HG02840 (cell line): ENCODE measurements at regions not wholly inside any gene's neighbourhood (a gene's known extent, or its start where the extent isn't known, plus 50 kb on each side); places are given as distances from the start of the nearest gene placed in this dataset.

Source experiments
- ATAC-seq: cut with Tn5 transposase; IDR thresholded peaks from one replicate; pipeline ENCODE4 v1.9.1; 2021; ENCODE audit warnings: mild to moderate bottlenecking, moderate library complexity, moderate number of reproducible peaks; ENCODE audit not compliant: unreplicated experiment, low FRiP score

GRCh38 chr12:77777274-77777673 is 53.4 kb upstream of the NAV3 start:
- ATAC-seq = no peak

- ATAC-seq = no peak
These were observed 55.9 kb upstream of the NAV3 start for GRCh38 chr12:77774761-77775160.

GRCh38 chr12:77772676-77773298 is 57.9 kb upstream of the NAV3 start:
- ATAC-seq = no peak

GRCh38 chr12:77768558-77768957 is 62.1 kb upstream of the NAV3 start:
- ATAC-seq = no peak

- no peak for ATAC-seq
These were observed 62.8 kb upstream of the NAV3 start for GRCh38 chr12:77767756-77768343.

- no peak for ATAC-seq
These were observed 63.4 kb upstream of the NAV3 start for GRCh38 chr12:77767335-77767734.

GRCh38 chr12:77766224-77766623 is 64.5 kb upstream of the NAV3 start:
- ATAC-seq = no peak

GRCh38 chr12:77761286-77761685 is 69.4 kb upstream of the NAV3 start:
- no peak for ATAC-seq

- ATAC-seq = no peak
These were observed 70.2 kb upstream of the NAV3 start for GRCh38 chr12:77760271-77761025.

GRCh38 chr12:77754086-77754485 is 76.6 kb upstream of the NAV3 start:
- no peak for ATAC-seq

- ATAC-seq = no peak
These were observed 78.8 kb upstream of the NAV3 start for GRCh38 chr12:77751939-77752338.

- peak; percentile 100 for ATAC-seq
These were observed 84.6 kb upstream of the NAV3 start for GRCh38 chr12:77746096-77746495.

GRCh38 chr12:77745624-77746023 is 85.1 kb upstream of the NAV3 start:
- no peak for ATAC-seq

GRCh38 chr12:77742631-77743030 is 88.1 kb upstream of the NAV3 start:
- ATAC-seq = no peak

GRCh38 chr12:77741974-77742517 is 88.6 kb upstream of the NAV3 start:
- ATAC-seq = no peak

GRCh38 chr12:77736219-77736965 is 94.3 kb upstream of the NAV3 start:
- no peak for ATAC-seq

- no peak for ATAC-seq
These were observed 96.3 kb upstream of the NAV3 start for GRCh38 chr12:77734214-77734883.

- no peak for ATAC-seq
These were observed 102.7 kb upstream of the NAV3 start for GRCh38 chr12:77728018-77728417.

GRCh38 chr12:77727442-77728001 is 103.2 kb upstream of the NAV3 start:
- no peak for ATAC-seq

- no peak for ATAC-seq
These were observed 105.1 kb upstream of the NAV3 start for GRCh38 chr12:77725611-77726010.
